ENCODE measurements at regions not wholly inside any gene's neighbourhood (a gene's known extent, or its start where the extent isn't known, plus 50 kb on each side); places are given as distances from the start of the nearest gene placed in this dataset.
"Not testable (repeated sequence)": the region's sequence is repeated elsewhere in the genome, so short reads cannot be mapped to it uniquely, and the experiment has no call there.

DNA sequence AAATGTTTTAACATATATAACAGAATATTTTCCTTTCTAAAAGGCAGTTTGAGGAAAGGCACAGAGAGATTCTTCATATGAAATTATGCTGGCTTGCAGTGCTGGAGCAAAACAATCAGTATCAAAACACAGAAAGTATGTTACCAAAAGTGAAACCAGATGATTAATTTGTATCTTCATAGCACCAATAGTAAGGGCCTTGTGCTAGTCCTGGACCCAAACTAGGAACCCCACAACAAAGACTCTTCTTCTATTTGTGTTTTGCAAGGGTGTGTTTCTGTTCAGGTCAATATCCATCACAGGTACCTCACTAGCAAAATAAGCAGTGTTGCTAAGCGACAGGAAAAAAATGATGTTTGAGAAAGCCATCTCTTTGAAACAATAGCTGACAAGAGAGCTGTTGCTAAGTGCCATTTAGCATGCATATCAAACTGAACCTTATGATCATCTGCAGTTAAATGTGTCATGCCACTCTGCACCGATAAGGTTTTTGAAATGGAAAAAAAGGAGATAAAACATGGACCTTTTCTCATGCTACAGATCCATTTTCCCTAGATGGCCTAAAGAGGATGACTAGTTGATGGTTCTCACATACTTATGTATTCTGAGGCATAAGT is 196.2 kb upstream of the ALG10 start:
- DNase-seq (ENCODE audit: low read depth in 2 of 2), result no peak

DNA sequence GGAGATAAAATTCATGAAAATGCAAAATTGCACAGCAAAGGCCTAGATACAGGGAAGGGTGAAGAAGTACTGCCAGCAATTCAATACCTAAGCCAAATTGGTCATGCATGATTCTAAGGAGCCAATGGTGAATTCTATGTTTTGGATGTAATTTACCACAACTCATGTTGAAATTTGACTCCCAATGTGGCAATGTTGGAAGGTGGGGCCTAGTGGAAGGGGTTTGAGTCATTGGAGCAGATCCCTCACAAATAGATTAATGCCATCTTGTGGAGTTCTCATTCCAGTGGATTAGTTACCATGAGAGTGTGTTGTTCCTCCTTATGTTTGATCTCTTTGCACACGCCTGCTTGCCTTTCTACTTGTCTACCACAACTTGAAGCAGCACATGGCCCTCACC is 194.0 kb upstream of the ALG10 start:
- DNase-seq (ENCODE audit: low read depth in 2 of 2), result no peak

DNA sequence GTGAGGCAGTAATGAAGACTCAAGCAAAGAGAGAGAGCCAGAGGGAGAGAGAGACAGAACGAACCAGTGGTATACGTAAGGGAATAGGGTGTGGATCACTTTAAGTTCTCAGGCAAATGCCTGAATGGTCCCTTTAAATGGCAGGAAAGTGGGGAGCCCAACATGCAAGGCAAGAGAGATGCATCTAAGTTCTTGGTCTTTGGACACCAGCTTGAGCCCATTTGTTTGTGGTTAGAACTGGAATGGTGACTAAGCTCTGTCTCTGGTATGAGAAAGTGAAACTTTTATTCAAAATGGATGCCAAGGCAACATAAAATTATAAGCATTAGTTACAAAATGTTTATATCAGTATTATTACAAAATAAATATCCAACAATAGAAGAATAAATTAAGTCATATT is 192.2 kb upstream of the ALG10 start:
- no peak for DNase-seq (ENCODE audit: low read depth in 2 of 2)

GRCh38 chr12:33832900-33833299 is 189.4 kb upstream of the ALG10 start:
- no peak for DNase-seq (ENCODE audit: low read depth in 2 of 2)

DNA sequence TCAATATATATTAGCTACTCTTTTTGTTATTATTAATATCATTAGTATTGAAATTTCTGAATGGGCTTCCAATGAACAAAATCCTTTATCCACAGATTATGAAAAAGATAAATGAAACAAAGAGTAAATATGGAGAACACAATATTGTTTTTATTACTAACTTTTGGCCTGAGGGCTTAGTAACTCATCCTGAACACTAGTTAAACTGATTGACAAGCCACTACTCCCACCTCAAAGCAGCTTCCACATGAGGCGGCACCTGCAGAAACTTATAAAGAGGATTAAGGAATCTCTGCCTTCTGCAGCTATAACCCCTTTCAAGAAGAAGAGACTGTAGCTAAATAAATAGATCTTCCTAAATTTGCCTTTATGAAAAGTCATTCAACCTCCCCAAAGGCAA is 187.6 kb upstream of the ALG10 start:
- no peak for DNase-seq (ENCODE audit: low read depth in 2 of 2)

DNA sequence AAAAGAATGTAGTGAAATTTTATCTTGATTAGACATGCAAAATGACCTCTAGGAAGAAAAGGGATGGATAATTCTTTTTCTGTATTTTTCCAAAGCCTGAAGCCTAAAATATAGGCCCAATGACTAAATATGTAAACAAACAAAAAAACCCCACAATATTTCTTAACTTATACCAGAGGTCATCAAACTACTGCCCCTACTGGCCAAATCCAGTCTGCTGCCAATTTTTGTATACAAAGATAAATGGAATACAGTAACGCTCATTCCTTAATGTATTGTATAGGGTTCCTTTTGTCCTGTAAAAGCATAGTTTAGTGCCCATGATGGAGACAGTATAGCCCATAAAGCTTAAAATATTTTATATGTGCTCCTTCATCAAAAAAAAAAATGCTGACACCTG is 145.7 kb upstream of the ALG10 start:
- DNase-seq (ENCODE audit: low read depth in 2 of 2), result no peak

DNA sequence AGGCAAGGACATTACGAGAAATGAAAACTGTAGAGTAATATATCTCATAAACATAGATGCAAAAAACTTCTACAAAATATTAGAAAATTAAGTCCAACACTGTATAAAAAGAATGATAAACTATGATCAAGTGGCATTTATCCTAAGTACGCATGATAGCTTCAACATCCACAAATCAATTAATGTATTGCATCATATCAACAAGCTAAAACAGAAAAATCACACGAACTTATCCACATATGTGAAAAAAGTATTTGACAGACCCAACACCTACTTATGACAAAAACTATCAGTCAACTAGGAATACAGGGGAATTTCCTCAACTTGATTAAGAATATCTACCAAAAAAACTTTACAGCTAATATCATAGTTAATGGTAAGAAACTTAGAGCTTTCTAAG is 129.9 kb upstream of the ALG10 start:
- no peak for DNase-seq (ENCODE audit: low read depth in 2 of 2)

DNA sequence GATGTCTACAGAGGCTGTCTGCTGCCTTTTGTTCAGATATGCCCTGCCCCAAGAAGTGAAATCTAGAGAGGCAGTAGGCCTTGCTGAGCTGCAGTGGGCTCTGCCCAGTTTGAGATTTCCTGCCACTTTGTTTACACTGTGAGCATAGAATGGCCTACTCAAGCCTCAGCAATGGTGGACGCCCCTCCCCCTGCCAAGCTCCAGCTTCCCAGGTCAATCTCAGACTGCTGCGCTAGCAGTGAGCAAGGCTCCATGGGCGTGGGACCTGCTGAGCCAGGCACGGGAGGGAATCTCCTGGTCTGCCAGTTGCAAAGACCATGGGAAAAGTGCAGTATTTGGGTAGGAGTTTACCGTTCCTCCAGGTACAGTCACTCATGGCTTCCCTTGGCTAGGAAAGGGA is 101.8 kb upstream of the ALG10 start:
- not testable (repeated sequence) for DNase-seq (ENCODE audit: low read depth in 2 of 2)

DNA sequence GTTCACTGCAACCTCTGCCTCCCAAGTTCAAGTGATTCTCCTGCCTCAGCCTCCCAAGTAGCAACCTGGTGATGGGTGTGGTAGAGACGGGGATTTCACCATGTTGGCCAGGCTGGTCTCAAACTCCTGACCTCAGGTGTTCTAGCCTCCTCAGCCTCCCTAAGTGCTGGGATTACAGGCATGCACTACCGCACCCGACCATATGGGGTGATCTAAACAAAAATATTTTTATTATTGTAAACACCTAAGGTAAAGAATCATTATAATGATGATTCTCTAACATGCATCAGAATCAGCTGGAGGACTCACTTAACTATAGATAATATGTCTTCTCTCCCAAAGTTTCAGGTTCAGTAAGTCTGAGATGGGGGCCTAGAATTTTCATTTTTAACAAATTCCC is 96.2 kb upstream of the ALG10 start:
- DNase-seq (ENCODE audit: low read depth in 2 of 2), result no peak

DNA sequence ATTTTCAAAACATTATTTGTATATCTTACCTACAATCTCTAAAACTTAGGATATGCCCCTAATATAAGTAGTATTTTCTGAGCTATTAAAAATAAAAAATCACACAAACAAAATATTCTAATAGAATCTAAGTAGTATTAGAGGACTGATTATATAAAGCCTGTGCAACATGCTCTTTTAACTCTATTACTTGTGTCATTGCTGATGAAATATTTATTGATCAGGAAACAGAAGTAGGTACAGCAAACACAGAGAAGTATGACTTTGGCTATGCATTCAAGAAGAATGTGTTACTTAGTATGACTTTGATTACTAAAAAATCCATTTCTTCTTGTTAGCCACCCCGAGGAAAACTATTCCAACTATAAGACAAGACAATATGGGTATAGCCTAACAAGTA is 84.6 kb upstream of the ALG10 start:
- DNase-seq (ENCODE audit: low read depth in 2 of 2), result not testable (repeated sequence)

DNA sequence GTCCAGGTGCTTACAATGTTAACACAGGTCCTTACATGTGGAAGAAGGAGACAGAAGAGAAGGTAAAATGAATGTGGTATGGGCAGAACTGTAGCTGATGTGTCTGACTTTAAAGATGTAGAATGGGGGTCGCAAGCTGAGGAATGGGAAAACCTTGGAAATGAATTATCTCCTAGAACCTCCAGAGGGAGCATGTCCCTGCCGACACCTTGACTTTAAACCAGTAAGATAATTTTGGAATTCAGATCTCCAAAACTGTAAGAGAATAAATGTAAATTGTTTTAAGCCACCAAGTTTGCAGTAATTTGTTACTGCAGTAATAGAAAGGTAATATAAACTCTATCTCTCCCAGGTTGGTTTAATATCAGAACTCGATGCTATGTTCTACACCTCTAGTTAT is 80.1 kb upstream of the ALG10 start:
- no peak for DNase-seq (ENCODE audit: low read depth in 2 of 2)

DNA sequence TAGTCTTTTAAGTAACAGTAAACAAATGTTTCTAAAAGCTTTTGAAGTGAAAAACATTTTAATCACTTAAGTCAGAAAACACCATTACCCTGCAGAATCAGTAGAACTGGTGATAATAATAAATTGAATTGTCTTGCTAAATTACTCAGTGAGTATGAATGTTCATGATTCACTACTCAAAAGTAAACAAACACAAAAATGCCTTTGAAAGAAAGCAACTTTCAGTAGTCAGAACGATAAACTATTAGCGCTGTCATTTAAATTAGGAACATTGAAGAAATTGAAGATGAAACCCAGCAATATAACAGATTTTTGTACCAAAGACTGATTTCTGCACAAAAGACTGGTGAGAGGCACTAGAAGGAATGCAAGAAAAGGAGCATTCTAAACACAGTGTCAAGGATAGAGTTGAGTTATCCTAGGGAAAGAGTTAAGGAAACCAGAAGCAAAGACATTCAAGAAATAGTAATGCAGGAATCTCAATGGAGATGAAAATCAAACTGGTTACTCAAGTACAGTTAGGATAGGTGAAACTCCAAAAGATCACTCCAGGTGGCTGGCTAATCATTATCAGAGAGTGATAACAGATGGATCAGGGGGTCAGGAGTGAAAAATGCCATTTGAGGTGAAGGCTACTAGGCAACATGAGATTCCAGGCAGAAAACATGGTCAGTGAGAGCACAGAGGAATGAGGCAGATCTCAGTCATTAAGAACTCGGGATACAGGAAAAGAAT is 77.4 kb upstream of the ALG10 start:
- no peak for DNase-seq (ENCODE audit: low read depth in 2 of 2)

DNA sequence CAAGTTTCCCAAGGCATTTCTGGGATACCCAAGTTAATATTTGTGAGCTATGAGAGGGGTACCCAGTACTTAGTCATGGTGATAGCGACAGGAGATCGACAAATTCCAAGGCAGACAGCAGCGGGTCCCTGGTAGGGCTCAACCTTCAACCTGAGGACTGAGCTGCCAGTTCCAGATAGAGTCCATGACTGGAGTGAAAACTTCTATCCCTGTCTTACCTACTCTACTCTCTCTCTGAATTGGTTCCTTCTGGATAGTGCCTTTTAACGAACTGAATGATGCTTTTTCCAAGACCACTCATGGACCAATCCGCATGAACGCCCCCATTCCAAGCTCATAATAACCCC is 76.9 kb upstream of the ALG10 start:
- no peak for DNase-seq (ENCODE audit: low read depth in 2 of 2)

GRCh38 chr12:33966219-33966618 is 56.1 kb upstream of the ALG10 start:
- not testable (repeated sequence) for DNase-seq (ENCODE audit: low read depth in 2 of 2)

GRCh38 chr12:33967760-33968159 is 54.5 kb upstream of the ALG10 start:
- no peak for DNase-seq (ENCODE audit: low read depth in 2 of 2)
